Upper lobe of left lung (tissue), 6 donors: ENCODE measurements at regions not wholly inside any gene's neighbourhood (a gene's known extent, or its start where the extent isn't known, plus 50 kb on each side); places are given as distances from the start of the nearest gene placed in this dataset.

Experiments
- ATAC-seq, 2 donors: fragments of 200-7000 bp; cut with Tn5 transposase; one replicate each; pipeline ENCODE4 v1.9.1; 2022; ENCODE audit warnings: mild to moderate bottlenecking in 2 of 2, moderate library complexity in 2 of 2; ENCODE audit not compliant: low FRiP score in 2 of 2
- DNase-seq, 2 donors: peaks; one replicate each; pipeline ENCODE4 v3.0.0-alpha.2; 2019 to 2020
- H3K27ac ChIP-seq, 4 donors: fragments of 200-600 bp; sonication (generic); one replicate each; pipeline ENCODE4 v1.5.1; 2016 to 2019
- H3K27me3 ChIP-seq, 4 donors: fragments of 200-600 bp; sonication (generic); one replicate each; pipeline ENCODE4 v1.5.1; 2017 to 2019
- H3K36me3 ChIP-seq, 4 donors: fragments of 200-600 bp; sonication (generic); one replicate each; pipeline ENCODE4 v1.5.1; 2016 to 2019
- H3K4me1 ChIP-seq, 4 donors: fragments of 200-600 bp; sonication (generic); one replicate each; pipeline ENCODE4 v1.5.1; 2018 to 2019
- H3K4me3 ChIP-seq, 4 donors: fragments of 200-600 bp; sonication (generic); one replicate each; pipeline ENCODE4 v1.5.1; 2017 to 2019; ENCODE audit warnings: mild to moderate bottlenecking in 2 of 4, moderate library complexity in 1 of 4
- H3K9me3 ChIP-seq, 4 donors: fragments of 200-600 bp; sonication (generic); one replicate each; pipeline ENCODE4 v1.5.1; 2018 to 2019
- CTCF ChIP-seq, 6 experiments: fragments of 450-650 bp in 4 of 6; fragments of 200-600 bp in 2 of 6; sonication (generic) in 2 of 6; IDR thresholded peaks; one replicate each; pipeline ENCODE4 v1.5.1; 2016 to 2019; ENCODE audit warnings: antibody characterized with exemption in 6 of 6
- EP300 ChIP-seq, 4 donors: sonication (generic); formaldehyde crosslinking; IDR thresholded peaks; one replicate each; pipeline ENCODE4 v1.5.1; 2017; ENCODE audit warnings: antibody characterized with exemption in 4 of 4, control low read depth in 2 of 4
- POLR2A ChIP-seq, 4 donors: fragments of 450-650 bp; IDR thresholded peaks; one replicate each; pipeline ENCODE4 v1.5.1; 2016 to 2017; ENCODE audit warnings: antibody characterized with exemption in 4 of 4, mild to moderate bottlenecking in 2 of 4
- POLR2AphosphoS5 ChIP-seq, 2 donors: sonication (generic); formaldehyde crosslinking; IDR thresholded peaks; one replicate each; pipeline ENCODE4 v1.5.1; 2017; ENCODE audit warnings: antibody characterized with exemption in 2 of 2
- WGBS, 2 donors: methylation state at CpG; one replicate each; pipeline ENCODE4 v1.1.5; 2017 to 2018; 5-methylcytosine and 5-hydroxymethylcytosine counted together
- donor health status: DM: no; HTN: no; CAD: no; lungs with moderate emphysema.
- donor health status: DM: no; HTN: yes; CAD: no; lungs with severe emphysema.

GRCh38 chr6:122012578-122012977 is 386.9 kb upstream of the HSF2 start:
- no peak for ATAC-seq
- H3K9me3 ChIP-seq: no peaks in the 10 kb centered on the region
- H3K27me3 ChIP-seq: no peaks in the 10 kb centered on the region
- H3K4me1 ChIP-seq: no peaks in the 10 kb centered on the region
- WGBS, 2 donors: 91 to 93% methylated on average over 1 of the region's 1 CpG
- no peak for TF ChIP-seq EP300 (IDR thresholded peaks at IDR 0.05)
- TF ChIP-seq POLR2A (IDR thresholded peaks at IDR 0.05): no peak
- TF ChIP-seq POLR2AphosphoS5 (IDR thresholded peaks at IDR 0.05): no peak
- TF ChIP-seq CTCF (IDR thresholded peaks at IDR 0.05): no peak
- no peak for DNase-seq
- H3K4me3 ChIP-seq: no peak overlapping the region
- H3K36me3 ChIP-seq: no peaks in the 10 kb centered on the region
- H3K27ac ChIP-seq: no peak overlapping the region

DNA sequence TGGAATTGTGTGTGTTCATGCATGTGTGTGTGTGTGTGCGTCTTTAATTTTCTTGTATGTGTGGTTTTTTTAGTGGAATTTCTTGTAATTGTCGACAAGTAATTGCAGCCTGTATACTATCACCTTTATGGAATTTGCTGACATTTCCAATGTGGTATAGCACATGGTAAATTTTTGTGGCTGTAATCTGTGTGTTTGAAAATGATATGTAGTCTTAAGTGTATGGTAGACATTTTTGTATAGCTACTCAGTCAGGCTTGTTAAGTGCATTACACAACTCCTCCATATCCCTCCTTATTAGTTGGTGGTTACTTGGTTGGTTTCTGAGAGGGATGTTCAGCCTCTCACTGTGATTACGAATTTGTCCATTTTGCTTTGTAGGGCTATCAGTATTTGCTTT is 384.5 kb upstream of the HSF2 start:
- H3K4me3 ChIP-seq: no peak overlapping the region
- DNase-seq (no peak), ATAC-seq (no peak)
- TF ChIP-seq POLR2A (IDR thresholded peaks at IDR 0.05): no peak
- TF ChIP-seq POLR2AphosphoS5 (IDR thresholded peaks at IDR 0.05): no peak
- TF ChIP-seq EP300 (IDR thresholded peaks at IDR 0.05): no peak
- no peak for TF ChIP-seq CTCF (IDR thresholded peaks at IDR 0.05)
- no peaks in the 10 kb centered on the region for H3K9me3 ChIP-seq
- H3K27me3 ChIP-seq: no peaks in the 10 kb centered on the region
- no peak overlapping the region for H3K27ac ChIP-seq
- no peaks in the 10 kb centered on the region for H3K36me3 ChIP-seq
- WGBS, 2 donors: 85 to 90% methylated on average over 3 of the region's 3 CpGs
- no peaks in the 10 kb centered on the region for H3K4me1 ChIP-seq

GRCh38 chr6:122020588-122021264 is 378.7 kb upstream of the HSF2 start:
- Histone ChIP-seq H3K36me3 (no peaks in the 10 kb centered on the region), H3K27me3 (no peaks in the 10 kb centered on the region), H3K27ac (no peak overlapping the region), H3K9me3 (no peaks in the 10 kb centered on the region), H3K4me1 (no peaks in the 10 kb centered on the region), H3K4me3 (no peak overlapping the region)
- DNase-seq: no peak
- ATAC-seq: no peak
- WGBS, 2 donors: 57 to 72% methylated on average over 3 of the region's 3 CpGs
- TF ChIP-seq EP300 (IDR thresholded peaks at IDR 0.05) (no peak), POLR2A (IDR thresholded peaks at IDR 0.05) (no peak), CTCF (IDR thresholded peaks at IDR 0.05) (no peak), POLR2AphosphoS5 (IDR thresholded peaks at IDR 0.05) (no peak)

GRCh38 chr6:122025104-122025503 is 374.3 kb upstream of the HSF2 start:
- no peak overlapping the region for H3K27ac ChIP-seq
- H3K27me3 ChIP-seq: no peaks in the 10 kb centered on the region
- no peak for DNase-seq
- no peaks in the 10 kb centered on the region for H3K4me1 ChIP-seq
- ATAC-seq: no peak
- TF ChIP-seq POLR2AphosphoS5 (IDR thresholded peaks at IDR 0.05): no peak
- TF ChIP-seq EP300 (IDR thresholded peaks at IDR 0.05): no peak
- TF ChIP-seq POLR2A (IDR thresholded peaks at IDR 0.05): no peak
- no peak for TF ChIP-seq CTCF (IDR thresholded peaks at IDR 0.05)
- 87 to 95% methylated on average over 1 of the region's 1 CpG for WGBS, 2 donors
- no peaks in the 10 kb centered on the region for H3K9me3 ChIP-seq
- H3K4me3 ChIP-seq: no peak overlapping the region
- no peaks in the 10 kb centered on the region for H3K36me3 ChIP-seq
